ENCODE measurements at regions not wholly inside any gene's neighbourhood (a gene's known extent, or its start where the extent isn't known, plus 50 kb on each side); places are given as distances from the start of the nearest gene placed in this dataset.

GRCh38 chr4:3672465-3672831 lies 93.7 kb upstream of the ADRA2C start:
- CTCF ChIA-PET, result no interaction called here
- WGBS (ENCODE audit: insufficient coverage), result no CpG with 5 or more reads among the region's 3 CpGs
- H3K9me3 ChIP-seq (ENCODE audit: control extremely low read depth in 1 of 5, control insufficient read depth in 4 of 5, insufficient read depth in 2 of 5, low read depth in 1 of 5, low read length in 4 of 5), result peaks cover 0 to 8% (median 1%) of the 10 kb centered on the region in 5 experiments
- no peaks in the 10 kb centered on the region for H3K4me1 ChIP-seq (ENCODE audit: control extremely low read depth in 1 of 4, control insufficient read depth in 4 of 4, insufficient read depth in 4 of 4, low read length in 3 of 4)
- no peak overlapping the region for H3K4me3 ChIP-seq (ENCODE audit: control insufficient read depth in 1 of 7, extremely low read depth in 1 of 7, insufficient read depth in 4 of 7, low read depth in 2 of 7, low read length in 6 of 7)
- DNase-seq, result no peak
- no peaks in the 10 kb centered on the region for H3K36me3 ChIP-seq (ENCODE audit: control insufficient read depth in 4 of 4, insufficient read depth in 4 of 4, low read length in 3 of 4)
- POLR2A ChIA-PET, result no interaction called here
- no peak overlapping the region for H3K27ac ChIP-seq (ENCODE audit: insufficient read depth in 1 of 2, low read depth in 1 of 2, low read length in 2 of 2, poor library complexity in 1 of 2, severe bottlenecking in 2 of 2)
- H3K27me3 ChIP-seq (replicated peaks in 2 of 5; ENCODE audit: control insufficient read depth in 4 of 5, insufficient read depth in 5 of 5, low read length in 4 of 5), result peaks cover 0 to 37% (median 1%) of the 10 kb centered on the region in 5 experiments

- ChIA-PET POLR2A (no interaction called here), CTCF (no interaction called here)
- H3K4me1 ChIP-seq (ENCODE audit: control extremely low read depth in 1 of 4, control insufficient read depth in 4 of 4, insufficient read depth in 4 of 4, low read length in 3 of 4), result no peaks in the 10 kb centered on the region
- H3K4me3 ChIP-seq (ENCODE audit: control insufficient read depth in 1 of 7, extremely low read depth in 1 of 7, insufficient read depth in 4 of 7, low read depth in 2 of 7, low read length in 6 of 7), result no peak overlapping the region
- no peak overlapping the region for H3K27ac ChIP-seq (ENCODE audit: insufficient read depth in 1 of 2, low read depth in 1 of 2, low read length in 2 of 2, poor library complexity in 1 of 2, severe bottlenecking in 2 of 2)
- peaks cover 0 to 35% (median 0%) of the 10 kb centered on the region in 5 experiments for H3K27me3 ChIP-seq (replicated peaks in 2 of 5; ENCODE audit: control insufficient read depth in 4 of 5, insufficient read depth in 5 of 5, low read length in 4 of 5)
- peaks cover 0 to 14% (median 7%) of the 10 kb centered on the region in 5 experiments for H3K9me3 ChIP-seq (ENCODE audit: control extremely low read depth in 1 of 5, control insufficient read depth in 4 of 5, insufficient read depth in 2 of 5, low read depth in 1 of 5, low read length in 4 of 5)
- H3K36me3 ChIP-seq (ENCODE audit: control insufficient read depth in 4 of 4, insufficient read depth in 4 of 4, low read length in 3 of 4), result no peaks in the 10 kb centered on the region
- no peak for DNase-seq
- WGBS (ENCODE audit: insufficient coverage), result 74% methylated on average over 9 of the region's 12 CpGs
Observed at GRCh38 chr4:3671571-3672464, 94.4 kb upstream of the ADRA2C start.

GRCh38 chr4:3670521-3671519 lies 95.4 kb upstream of the ADRA2C start:
- 92% methylated on average over 33 of the region's 37 CpGs for WGBS (ENCODE audit: insufficient coverage)
- no peak for DNase-seq
- H3K4me3 ChIP-seq (ENCODE audit: control insufficient read depth in 1 of 7, extremely low read depth in 1 of 7, insufficient read depth in 4 of 7, low read depth in 2 of 7, low read length in 6 of 7), result no peak overlapping the region
- no peaks in the 10 kb centered on the region for H3K36me3 ChIP-seq (ENCODE audit: control insufficient read depth in 4 of 4, insufficient read depth in 4 of 4, low read length in 3 of 4)
- H3K9me3 ChIP-seq (ENCODE audit: control extremely low read depth in 1 of 5, control insufficient read depth in 4 of 5, insufficient read depth in 2 of 5, low read depth in 1 of 5, low read length in 4 of 5), result peaks cover 0 to 14% (median 9%) of the 10 kb centered on the region in 5 experiments
- H3K4me1 ChIP-seq (ENCODE audit: control extremely low read depth in 1 of 4, control insufficient read depth in 4 of 4, insufficient read depth in 4 of 4, low read length in 3 of 4), result no peaks in the 10 kb centered on the region
- H3K27ac ChIP-seq (ENCODE audit: insufficient read depth in 1 of 2, low read depth in 1 of 2, low read length in 2 of 2, poor library complexity in 1 of 2, severe bottlenecking in 2 of 2), result no peak overlapping the region
- POLR2A ChIA-PET, result no interaction called here
- CTCF ChIA-PET, result no interaction called here
- peaks cover 0 to 25% (median 0%) of the 10 kb centered on the region in 5 experiments for H3K27me3 ChIP-seq (replicated peaks in 2 of 5; ENCODE audit: control insufficient read depth in 4 of 5, insufficient read depth in 5 of 5, low read length in 4 of 5)

GRCh38 chr4:3669553-3669949 lies 96.6 kb upstream of the ADRA2C start:
- no peak overlapping the region for H3K27ac ChIP-seq (ENCODE audit: insufficient read depth in 1 of 2, low read depth in 1 of 2, low read length in 2 of 2, poor library complexity in 1 of 2, severe bottlenecking in 2 of 2)
- H3K27me3 ChIP-seq (replicated peaks in 2 of 5; ENCODE audit: control insufficient read depth in 4 of 5, insufficient read depth in 5 of 5, low read length in 4 of 5), result peaks cover 0 to 18% (median 0%) of the 10 kb centered on the region in 5 experiments
- WGBS (ENCODE audit: insufficient coverage), result 92% methylated on average over 13 of the region's 21 CpGs
- H3K4me1 ChIP-seq (ENCODE audit: control extremely low read depth in 1 of 4, control insufficient read depth in 4 of 4, insufficient read depth in 4 of 4, low read length in 3 of 4), result no peaks in the 10 kb centered on the region
- ChIA-PET POLR2A (no interaction called here), CTCF (interaction anchor here (0.6 kb wide), 1 partner anchor 189 kb away, joined by 3 read pairs; no protein-coding TSS in a partner anchor)
- H3K36me3 ChIP-seq (ENCODE audit: control insufficient read depth in 4 of 4, insufficient read depth in 4 of 4, low read length in 3 of 4), result no peaks in the 10 kb centered on the region
- H3K4me3 ChIP-seq (ENCODE audit: control insufficient read depth in 1 of 7, extremely low read depth in 1 of 7, insufficient read depth in 4 of 7, low read depth in 2 of 7, low read length in 6 of 7), result no peak overlapping the region
- DNase-seq, result no peak
- H3K9me3 ChIP-seq (ENCODE audit: control extremely low read depth in 1 of 5, control insufficient read depth in 4 of 5, insufficient read depth in 2 of 5, low read depth in 1 of 5, low read length in 4 of 5), result peaks cover 0 to 14% (median 9%) of the 10 kb centered on the region in 5 experiments

- Histone ChIP-seq H3K9me3 (ENCODE audit: control extremely low read depth in 1 of 5, control insufficient read depth in 4 of 5, insufficient read depth in 2 of 5, low read depth in 1 of 5, low read length in 4 of 5) (peaks cover 0 to 14% (median 9%) of the 10 kb centered on the region in 5 experiments), H3K27ac (ENCODE audit: insufficient read depth in 1 of 2, low read depth in 1 of 2, low read length in 2 of 2, poor library complexity in 1 of 2, severe bottlenecking in 2 of 2) (no peak overlapping the region), H3K4me3 (ENCODE audit: control insufficient read depth in 1 of 7, extremely low read depth in 1 of 7, insufficient read depth in 4 of 7, low read depth in 2 of 7, low read length in 6 of 7) (no peak overlapping the region), H3K4me1 (ENCODE audit: control extremely low read depth in 1 of 4, control insufficient read depth in 4 of 4, insufficient read depth in 4 of 4, low read length in 3 of 4) (no peaks in the 10 kb centered on the region), H3K27me3 (replicated peaks in 2 of 5; ENCODE audit: control insufficient read depth in 4 of 5, insufficient read depth in 5 of 5, low read length in 4 of 5) (peaks cover 0 to 21% (median 0%) of the 10 kb centered on the region in 5 experiments), H3K36me3 (ENCODE audit: control insufficient read depth in 4 of 4, insufficient read depth in 4 of 4, low read length in 3 of 4) (no peaks in the 10 kb centered on the region)
- no peak for DNase-seq
- ChIA-PET POLR2A (no interaction called here), CTCF (no interaction called here)
- WGBS (ENCODE audit: insufficient coverage), result 90% methylated on average over 23 of the region's 27 CpGs
Observed at GRCh38 chr4:3668825-3669552, 97.2 kb upstream of the ADRA2C start.

GRCh38 chr4:3667258-3667657 lies 98.9 kb upstream of the ADRA2C start:
- CTCF ChIA-PET, result no interaction called here
- Histone ChIP-seq H3K27me3 (replicated peaks in 2 of 5; ENCODE audit: control insufficient read depth in 4 of 5, insufficient read depth in 5 of 5, low read length in 4 of 5) (peaks cover 0 to 26% (median 2%) of the 10 kb centered on the region in 5 experiments), H3K9me3 (ENCODE audit: control extremely low read depth in 1 of 5, control insufficient read depth in 4 of 5, insufficient read depth in 2 of 5, low read depth in 1 of 5, low read length in 4 of 5) (peaks cover 0 to 9% (median 8%) of the 10 kb centered on the region in 5 experiments), H3K27ac (ENCODE audit: insufficient read depth in 1 of 2, low read depth in 1 of 2, low read length in 2 of 2, poor library complexity in 1 of 2, severe bottlenecking in 2 of 2) (no peak overlapping the region), H3K4me1 (ENCODE audit: control extremely low read depth in 1 of 4, control insufficient read depth in 4 of 4, insufficient read depth in 4 of 4, low read length in 3 of 4) (no peaks in the 10 kb centered on the region), H3K4me3 (ENCODE audit: control insufficient read depth in 1 of 7, extremely low read depth in 1 of 7, insufficient read depth in 4 of 7, low read depth in 2 of 7, low read length in 6 of 7) (no peak overlapping the region), H3K36me3 (ENCODE audit: control insufficient read depth in 4 of 4, insufficient read depth in 4 of 4, low read length in 3 of 4) (no peaks in the 10 kb centered on the region)
- DNase-seq, result no peak
- POLR2A ChIA-PET, result no interaction called here
- 82% methylated on average over 7 of the region's 7 CpGs for WGBS (ENCODE audit: insufficient coverage)

Data from common myeloid progenitor, CD34-positive (primary cell).